ENCODE measurements at regions not wholly inside any gene's neighbourhood (a gene's known extent, or its start where the extent isn't known, plus 50 kb on each side); places are given as distances from the start of the nearest gene placed in this dataset.

- TF ChIP-seq CTCF (IDR thresholded peaks at IDR 0.05), result no peak
- TF ChIP-seq EZH2phosphoT487 (IDR thresholded peaks at IDR 0.05), result no peak
- no peak for TF ChIP-seq EZH2 (IDR thresholded peaks at IDR 0.05)
Observed at GRCh38 chr1:29784276-29785136, 548.2 kb downstream of the PTPRU start.

All from neural progenitor cell (in vitro differentiated cells).